B cell (primary cell): ENCODE measurements at regions not wholly inside any gene's neighbourhood (a gene's known extent, or its start where the extent isn't known, plus 50 kb on each side); places are given as distances from the start of the nearest gene placed in this dataset.

Experiments
- ATAC-seq: fragments of 200-7000 bp; cut with Tn5 transposase; one replicate; pipeline ENCODE4 v1.10.0; 2021; ENCODE audit warnings: low read depth, mild to moderate bottlenecking, moderate number of reproducible peaks, moderate library complexity
- CTCF ChIA-PET: fragments of 350-600 bp; sonication (Branson Sonifier 250); formaldehyde crosslinking; loops from one replicate; lab custom pipeline; 2021; ENCODE audit warnings: antibody characterized with exemption, inconsistent platforms; lab: Charles Lee
- POLR2A ChIA-PET: fragments of 350-600 bp; sonication (Branson Sonifier 250); formaldehyde crosslinking; loops from one replicate; lab custom pipeline; 2021; ENCODE audit warnings: antibody characterized with exemption; lab: Charles Lee
- DNase-seq: peaks from one replicate; pipeline ENCODE4 v3.0.0; 2013
- H2AFZ ChIP-seq: 2 replicates; pipeline ENCODE4 v1.6.1; 2012; ENCODE audit warnings: mild to moderate bottlenecking, low read depth, low read length; ENCODE audit not compliant: insufficient read depth, poor library complexity, severe bottlenecking
- H3K27ac ChIP-seq, 2 donors: 1 replicate in 1 of 2; 2 replicates in 1 of 2; pipeline ENCODE4 v1.5.1; 2012 to 2013; ENCODE audit warnings: low read length in 2 of 2, mild to moderate bottlenecking in 2 of 2, moderate library complexity in 1 of 2
- H3K27me3 ChIP-seq, 4 experiments: fragments of 200-600 bp in 1 of 4; sonication (generic) in 1 of 4; replicated peaks in 1 of 4; 1 replicate in 2 of 4; 2 replicates in 2 of 4; pipeline versions ENCODE4 v1.6.1 to v1.7.0; 2013 to 2016; ENCODE audit warnings: low read length in 3 of 4, mild to moderate bottlenecking in 2 of 4, mixed read lengths in 1 of 4, moderate library complexity in 1 of 4; ENCODE audit not compliant: insufficient read depth in 4 of 4, control insufficient read depth in 3 of 4; ENCODE audit errors: control extremely low read depth in 1 of 4
- H3K36me3 ChIP-seq, 2 experiments: replicated peaks in 1 of 2; 1 replicate in 1 of 2; 2 replicates in 1 of 2; pipeline versions ENCODE4 v1.6.1 to v1.7.1; 2013; ENCODE audit warnings: low read length in 1 of 2; ENCODE audit not compliant: insufficient read depth in 2 of 2, control insufficient read depth in 1 of 2; ENCODE audit errors: control extremely low read depth in 1 of 2, extremely low read depth in 1 of 2
- H3K4me1 ChIP-seq, 2 donors: fragments of 200-600 bp in 1 of 2; sonication (generic) in 1 of 2; 1 replicate in 1 of 2; 2 replicates in 1 of 2; pipeline versions ENCODE4 v1.5.1 to v1.6.1; 2013 to 2017; ENCODE audit warnings: low read length in 2 of 2; ENCODE audit not compliant: control insufficient read depth in 2 of 2, insufficient read depth in 2 of 2
- H3K4me2 ChIP-seq: replicated peaks from 2 replicates; pipeline ENCODE3; 2012; ENCODE audit warnings: mild to moderate bottlenecking, low read depth, low read length; ENCODE audit not compliant: poor library complexity, severe bottlenecking
- H3K4me3 ChIP-seq, 5 experiments: fragments of 200-600 bp in 1 of 5; sonication (generic) in 1 of 5; 1 replicate in 3 of 5; 2 replicates in 2 of 5; pipeline versions ENCODE4 v1.5.1 to v1.7.0; 2011 to 2016; ENCODE audit warnings: low read length in 4 of 5, mild to moderate bottlenecking in 4 of 5, low read depth in 2 of 5, control low read depth in 1 of 5, moderate library complexity in 1 of 5; ENCODE audit not compliant: insufficient read depth in 1 of 5; ENCODE audit errors: control extremely low read depth in 1 of 5, extremely low read depth in 1 of 5
- H3K79me2 ChIP-seq: fragments of 200-600 bp; sonication (generic); one replicate; pipeline ENCODE4 v1.6.0; 2016; ENCODE audit warnings: low read length; ENCODE audit not compliant: control insufficient read depth, insufficient read depth
- H3K9ac ChIP-seq: fragments of 200-600 bp; sonication (generic); 2 replicates; pipeline ENCODE4 v1.6.1; 2017; ENCODE audit warnings: mild to moderate bottlenecking, low read length, moderate library complexity
- H3K9me3 ChIP-seq, 3 donors: one replicate each; pipeline versions ENCODE4 v1.6.1 to v1.7.1; 2013; ENCODE audit warnings: low read length in 2 of 3; ENCODE audit not compliant: control insufficient read depth in 2 of 3, insufficient read depth in 1 of 3; ENCODE audit errors: control extremely low read depth in 1 of 3
- H4K20me1 ChIP-seq: 2 replicates; pipeline ENCODE4 v1.6.0; 2012; ENCODE audit warnings: mild to moderate bottlenecking, low read length; ENCODE audit not compliant: insufficient read depth, control insufficient read depth, poor library complexity, severe bottlenecking
- H3K27ac Mint-ChIP-seq: one replicate; pipeline ENCODE4 v1.8.0; 2021; ENCODE audit warnings: mixed read lengths
- H3K27me3 Mint-ChIP-seq: one replicate; pipeline ENCODE4 v1.8.0; 2021; ENCODE audit warnings: mixed read lengths
- H3K4me1 Mint-ChIP-seq: one replicate; pipeline ENCODE4 v1.8.0; 2021; ENCODE audit warnings: mixed read lengths
- H3K4me3 Mint-ChIP-seq: one replicate; pipeline ENCODE4 v1.8.0; 2021; ENCODE audit warnings: mixed read lengths
- H3K9me3 Mint-ChIP-seq: one replicate; pipeline ENCODE4 v1.8.0; 2022; ENCODE audit warnings: mixed read lengths; ENCODE audit not compliant: insufficient read depth
- CTCF ChIP-seq: fragments of 200-600 bp; IDR thresholded peaks from one replicate; pipeline ENCODE4 v1.8.0; 2022; ENCODE audit warnings: antibody characterized with exemption, mild to moderate bottlenecking
- EZH2 ChIP-seq: IDR thresholded peaks from 2 replicates; pipeline ENCODE4 v1.6.1; 2012; ENCODE audit warnings: borderline replicate concordance, low read depth, mild to moderate bottlenecking, moderate library complexity, low read length; ENCODE audit not compliant: insufficient read depth, poor library complexity, severe bottlenecking
- WGBS: methylation state at CpG from one replicate; pipeline ENCODE4 v1.1.5; 2013; ENCODE audit warnings: missing lambda C conversion rate; ENCODE audit not compliant: insufficient coverage; 5-methylcytosine and 5-hydroxymethylcytosine counted together
- intact Hi-C: fragments of 100-400 bp; cut with micrococcal nuclease; formaldehyde crosslinking; loops from one replicate; pipeline ENCODE4 v1.10.0; 2022

DNA sequence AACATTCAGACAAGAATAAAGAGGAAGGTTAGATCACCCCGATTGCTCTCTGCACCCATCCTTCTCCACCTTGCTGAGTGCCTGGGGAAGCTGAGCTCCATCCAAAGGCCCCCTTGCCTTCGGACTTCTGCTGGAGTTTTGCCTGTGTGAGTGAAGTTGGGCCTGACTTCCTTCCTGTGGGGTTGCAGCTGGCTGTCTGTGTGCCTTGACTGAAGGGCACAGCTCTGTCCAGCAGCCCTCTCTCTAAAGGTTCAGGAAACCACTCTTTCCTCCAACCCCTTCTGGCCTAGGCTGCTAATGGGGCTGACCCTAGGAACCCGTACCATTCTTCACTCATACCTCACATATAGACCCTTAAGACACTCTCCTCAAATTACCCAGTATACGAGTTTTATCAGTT lies 173.4 kb upstream of the HMCN1 start:
- ChIA-PET CTCF (interaction anchor here (0.8 to 2.9 kb wide), 7 partner anchors 19 to 120 kb away, joined by 3 to 15 read pairs (median 5); no protein-coding TSS in a partner anchor), POLR2A (no interaction called here)
- no peaks in the 10 kb centered on the region for H3K27me3 Mint-ChIP-seq
- Histone ChIP-seq H3K4me3 (no peak overlapping the region), H3K27ac (no peak overlapping the region), H3K79me2 (no peaks in the 10 kb centered on the region), H4K20me1 (no peaks in the 10 kb centered on the region), H3K9me3 (no peaks in the 10 kb centered on the region), H2AFZ (no peak overlapping the region), H3K9ac (no peak overlapping the region), H3K36me3 (no peaks in the 10 kb centered on the region), H3K4me1 (peaks cover 16 to 17% of the 10 kb centered on the region in 2 donors), H3K27me3 (no peaks in the 10 kb centered on the region), H3K4me2 (no peak overlapping the region)
- no peaks in the 10 kb centered on the region for H3K9me3 Mint-ChIP-seq
- intact Hi-C loops, result no loop called here
- no peak overlapping the region for H3K4me3 Mint-ChIP-seq
- ATAC-seq (peak; percentile 14), DNase-seq (no peak)
- no peak for TF ChIP-seq EZH2
- no peak for TF ChIP-seq CTCF
- H3K4me1 Mint-ChIP-seq, result peaks cover 30% of the 10 kb centered on the region
- no CpG with 5 or more reads among the region's 4 CpGs for WGBS
- H3K27ac Mint-ChIP-seq, result peak overlapping the region; percentile 59

- H3K9ac ChIP-seq, result no peak overlapping the region
- H3K9me3 Mint-ChIP-seq, result no peaks in the 10 kb centered on the region
- peak overlapping the region; percentile 5 for H3K4me3 Mint-ChIP-seq
- H2AFZ ChIP-seq, result no peak overlapping the region
- H3K27ac Mint-ChIP-seq, result peak overlapping the region; percentile 28
- peak overlapping the region in 1 of 2 donors; percentile 25 for H3K27ac ChIP-seq
- H3K4me3 ChIP-seq, result no peak overlapping the region
- H3K27me3 Mint-ChIP-seq, result no peaks in the 10 kb centered on the region
- ChIA-PET POLR2A (no interaction called here), CTCF (interaction anchor here (0.7 to 2.9 kb wide), 9 partner anchors 13 to 390 kb away, joined by 3 to 15 read pairs (median 4); no protein-coding TSS in a partner anchor)
- no peaks in the 10 kb centered on the region for H4K20me1 ChIP-seq
- no peaks in the 10 kb centered on the region for H3K27me3 ChIP-seq
- no peaks in the 10 kb centered on the region for H3K9me3 ChIP-seq
- H3K79me2 ChIP-seq, result no peaks in the 10 kb centered on the region
- intact Hi-C loops, result no loop called here
- H3K36me3 ChIP-seq, result no peaks in the 10 kb centered on the region
- DNase-seq (peak; percentile 60), ATAC-seq (peak; percentile 79)
- H3K4me2 ChIP-seq, result peak overlapping the region; percentile 13
- peaks cover 26% of the 10 kb centered on the region for H3K4me1 Mint-ChIP-seq
- TF ChIP-seq EZH2, result no peak
- TF ChIP-seq CTCF, result no peak
- H3K4me1 ChIP-seq, result peaks cover 16 to 17% of the 10 kb centered on the region in 2 donors
- WGBS, result 50% methylated on average over 1 of the region's 3 CpGs
Measured at GRCh38 chr1:185559684-185560331, 174.4 kb upstream of the HMCN1 start.
